GM21825 (cell line): ENCODE measurements at regions not wholly inside any gene's neighbourhood (a gene's known extent, or its start where the extent isn't known, plus 50 kb on each side); places are given as distances from the start of the nearest gene placed in this dataset.
"Not testable (repeated sequence)": the region's sequence is repeated elsewhere in the genome, so short reads cannot be mapped to it uniquely, and the experiment has no call there.

ENCODE experiments used
- ATAC-seq: cut with Tn5 transposase; IDR thresholded peaks from one replicate; pipeline ENCODE4 v1.9.1; 2021; ENCODE audit warnings: mild to moderate bottlenecking, moderate library complexity; ENCODE audit not compliant: unreplicated experiment

- ATAC-seq: no peak
Observed at GRCh38 chr3:29011966-29012365, 268.9 kb upstream of the RBMS3 start.

GRCh38 chr3:29022976-29023375, 257.9 kb upstream of the RBMS3 start:
- no peak for ATAC-seq

GRCh38 chr3:29026286-29026685, 254.6 kb upstream of the RBMS3 start:
- peak; percentile 98 for ATAC-seq

GRCh38 chr3:29026959-29027358, 253.9 kb upstream of the RBMS3 start:
- no peak for ATAC-seq

GRCh38 chr3:29031175-29031574, 249.7 kb upstream of the RBMS3 start:
- not testable (repeated sequence) for ATAC-seq

- ATAC-seq: no peak
Observed at GRCh38 chr3:29033511-29033910, 247.4 kb upstream of the RBMS3 start.

GRCh38 chr3:29050155-29050554, 230.7 kb upstream of the RBMS3 start:
- ATAC-seq: no peak

- no peak for ATAC-seq
Observed at GRCh38 chr3:29057326-29057725, 223.5 kb upstream of the RBMS3 start.

GRCh38 chr3:29064085-29064484, 216.8 kb upstream of the RBMS3 start:
- ATAC-seq: no peak

- no peak for ATAC-seq
Observed at GRCh38 chr3:29065211-29065785, 215.6 kb upstream of the RBMS3 start.

- ATAC-seq: no peak
Observed at GRCh38 chr3:29067007-29067406, 213.9 kb upstream of the RBMS3 start.

GRCh38 chr3:29070959-29071634, 209.8 kb upstream of the RBMS3 start:
- ATAC-seq: no peak

- no peak for ATAC-seq
Observed at GRCh38 chr3:29072611-29073010, 208.3 kb upstream of the RBMS3 start.

GRCh38 chr3:29077356-29077755, 203.5 kb upstream of the RBMS3 start:
- no peak for ATAC-seq

GRCh38 chr3:29079358-29079757, 201.5 kb upstream of the RBMS3 start:
- no peak for ATAC-seq

- ATAC-seq: no peak
Observed at GRCh38 chr3:29080967-29081366, 199.9 kb upstream of the RBMS3 start.

GRCh38 chr3:29083081-29083480, 197.8 kb upstream of the RBMS3 start:
- no peak for ATAC-seq

- no peak for ATAC-seq
Observed at GRCh38 chr3:29083676-29084075, 197.2 kb upstream of the RBMS3 start.

GRCh38 chr3:29088579-29088978, 192.3 kb upstream of the RBMS3 start:
- no peak for ATAC-seq

- ATAC-seq: no peak
Observed at GRCh38 chr3:29090912-29091597, 189.8 kb upstream of the RBMS3 start.

- no peak for ATAC-seq
Observed at GRCh38 chr3:29091599-29092189, 189.2 kb upstream of the RBMS3 start.

GRCh38 chr3:29092348-29092747, 188.5 kb upstream of the RBMS3 start:
- no peak for ATAC-seq
